ENCODE measurements at regions not wholly inside any gene's neighbourhood (a gene's known extent, or its start where the extent isn't known, plus 50 kb on each side); places are given as distances from the start of the nearest gene placed in this dataset.

GRCh38 chr11:127193950-127194349 is 193.4 kb upstream of the KIRREL3 start:
- no peak for DNase-seq

GRCh38 chr11:127191689-127192088 is 191.1 kb upstream of the KIRREL3 start:
- DNase-seq: no peak

GRCh38 chr11:127191261-127191660 is 190.7 kb upstream of the KIRREL3 start:
- no peak for DNase-seq

GRCh38 chr11:127182586-127183203 is 182.1 kb upstream of the KIRREL3 start:
- DNase-seq: no peak

GRCh38 chr11:127157225-127157624 is 156.7 kb upstream of the KIRREL3 start:
- no peak for DNase-seq

GRCh38 chr11:127149410-127149809 is 148.8 kb upstream of the KIRREL3 start:
- DNase-seq: no peak

GRCh38 chr11:127143251-127143650 is 142.7 kb upstream of the KIRREL3 start:
- no peak for DNase-seq

- no peak for DNase-seq
Observed at GRCh38 chr11:127138613-127139012, 138.0 kb upstream of the KIRREL3 start.

GRCh38 chr11:127137771-127138280 is 137.3 kb upstream of the KIRREL3 start:
- no peak for DNase-seq

GRCh38 chr11:127136438-127136837 is 135.9 kb upstream of the KIRREL3 start:
- no peak for DNase-seq

- DNase-seq: no peak
Observed at GRCh38 chr11:127135256-127135655, 134.7 kb upstream of the KIRREL3 start.

GRCh38 chr11:127133061-127133460 is 132.5 kb upstream of the KIRREL3 start:
- DNase-seq: no peak

GRCh38 chr11:127130321-127130720 is 129.8 kb upstream of the KIRREL3 start:
- no peak for DNase-seq

- no peak for DNase-seq
Observed at GRCh38 chr11:127126986-127127385, 126.4 kb upstream of the KIRREL3 start.

GRCh38 chr11:127119356-127119755 is 118.8 kb upstream of the KIRREL3 start:
- DNase-seq: no peak

- no peak for DNase-seq
Observed at GRCh38 chr11:127118811-127119210, 118.2 kb upstream of the KIRREL3 start.

- DNase-seq: no peak
Observed at GRCh38 chr11:127117231-127117739, 116.7 kb upstream of the KIRREL3 start.

- DNase-seq: no peak
Observed at GRCh38 chr11:127115844-127116243, 115.3 kb upstream of the KIRREL3 start.

- DNase-seq: no peak
Observed at GRCh38 chr11:127114035-127114434, 113.5 kb upstream of the KIRREL3 start.

- no peak for DNase-seq
Observed at GRCh38 chr11:127110542-127110941, 110.0 kb upstream of the KIRREL3 start.

- DNase-seq: no peak
Observed at GRCh38 chr11:127109796-127110480, 109.4 kb upstream of the KIRREL3 start.

- no peak for DNase-seq
Observed at GRCh38 chr11:127108838-127109237, 108.3 kb upstream of the KIRREL3 start.

GRCh38 chr11:127106938-127107337 is 106.4 kb upstream of the KIRREL3 start:
- DNase-seq: peak; percentile 26

All from DMS53 (cell line).